RPMI8226 (cell line): ENCODE measurements at regions not wholly inside any gene's neighbourhood (a gene's known extent, or its start where the extent isn't known, plus 50 kb on each side); places are given as distances from the start of the nearest gene placed in this dataset.
"Not testable (repeated sequence)": the region's sequence is repeated elsewhere in the genome, so short reads cannot be mapped to it uniquely, and the experiment has no call there.

Experiments
- DNase-seq: peaks from one replicate; pipeline ENCODE4 v3.0.0-alpha.2; 2015

- DNase-seq, result no peak
Observed at GRCh38 chr4:64807821-64808220, 398.6 kb upstream of the TECRL start.

- DNase-seq, result peak; percentile 10
Observed at GRCh38 chr4:64799751-64800150, 390.5 kb upstream of the TECRL start.

GRCh38 chr4:64798828-64799227 lies 389.6 kb upstream of the TECRL start:
- not testable (repeated sequence) for DNase-seq

- no peak for DNase-seq
Observed at GRCh38 chr4:64796581-64796980, 387.3 kb upstream of the TECRL start.

GRCh38 chr4:64784125-64784524 lies 374.9 kb upstream of the TECRL start:
- DNase-seq, result no peak

GRCh38 chr4:64781737-64782326 lies 372.6 kb upstream of the TECRL start:
- DNase-seq, result peak; percentile 21

- DNase-seq, result no peak
Observed at GRCh38 chr4:64780664-64781063, 371.4 kb upstream of the TECRL start.

GRCh38 chr4:64777286-64777685 lies 368.0 kb upstream of the TECRL start:
- no peak for DNase-seq

GRCh38 chr4:64776820-64777219 lies 367.6 kb upstream of the TECRL start:
- DNase-seq, result no peak

- no peak for DNase-seq
Observed at GRCh38 chr4:64774626-64775025, 365.4 kb upstream of the TECRL start.

GRCh38 chr4:64771149-64771548 lies 361.9 kb upstream of the TECRL start:
- no peak for DNase-seq

GRCh38 chr4:64767547-64767946 lies 358.3 kb upstream of the TECRL start:
- no peak for DNase-seq

- DNase-seq, result no peak
Observed at GRCh38 chr4:64766565-64766964, 357.3 kb upstream of the TECRL start.

GRCh38 chr4:64756016-64756415 lies 346.8 kb upstream of the TECRL start:
- DNase-seq, result no peak

GRCh38 chr4:64747919-64748715 lies 338.9 kb upstream of the TECRL start:
- no peak for DNase-seq

- DNase-seq, result no peak
Observed at GRCh38 chr4:64738240-64738639, 329.0 kb upstream of the TECRL start.

- not testable (repeated sequence) for DNase-seq
Observed at GRCh38 chr4:64737854-64738138, 328.5 kb upstream of the TECRL start.

- no peak for DNase-seq
Observed at GRCh38 chr4:64737026-64737853, 328.0 kb upstream of the TECRL start.

GRCh38 chr4:64729561-64729960 lies 320.3 kb upstream of the TECRL start:
- DNase-seq, result no peak

GRCh38 chr4:64727960-64728359 lies 318.7 kb upstream of the TECRL start:
- no peak for DNase-seq

- DNase-seq, result not testable (repeated sequence)
Observed at GRCh38 chr4:64727391-64727790, 318.1 kb upstream of the TECRL start.

- no peak for DNase-seq
Observed at GRCh38 chr4:64724689-64725088, 315.4 kb upstream of the TECRL start.

GRCh38 chr4:64721106-64721505 lies 311.9 kb upstream of the TECRL start:
- DNase-seq, result no peak

GRCh38 chr4:64718091-64718490 lies 308.8 kb upstream of the TECRL start:
- DNase-seq, result no peak
